ENCODE measurements at regions not wholly inside any gene's neighbourhood (a gene's known extent, or its start where the extent isn't known, plus 50 kb on each side); places are given as distances from the start of the nearest gene placed in this dataset.

DNA sequence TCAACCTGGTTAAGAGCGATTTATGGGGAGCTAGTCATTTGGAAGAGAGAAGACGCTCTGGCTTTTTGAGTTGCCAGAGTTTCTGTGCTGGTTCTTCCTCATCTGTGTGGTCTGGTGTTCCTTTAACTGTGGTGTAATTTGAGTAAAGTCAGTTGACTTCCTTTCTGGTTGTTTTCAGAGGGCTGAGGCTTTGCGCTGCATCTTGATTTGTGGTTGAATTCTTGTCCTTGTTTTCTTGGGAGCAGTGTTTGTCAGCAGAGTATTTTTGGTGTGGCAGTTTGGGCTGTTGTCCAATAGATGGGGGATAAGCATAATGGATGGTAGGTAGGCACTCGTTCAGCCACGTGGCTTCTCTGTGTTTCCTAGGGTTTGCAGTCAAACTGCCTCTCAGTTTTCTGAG, 2143.2 kb upstream of the TENM3 start:
- TF ChIP-seq CTCF (conservative IDR thresholded peaks at IDR 0.05; ENCODE audit: low read depth, low read length) = no peak
- TF ChIP-seq RCOR1 (IDR thresholded peaks at IDR 0.05; ENCODE audit: insufficient replicate concordance, low read length) = no peak
- TF ChIP-seq RFX5 (IDR thresholded peaks at IDR 0.05; ENCODE audit: low read depth, low read length) = no peak

Data from IMR-90 (cell line).